Omental fat pad (tissue), 3 donors: ENCODE measurements at regions not wholly inside any gene's neighbourhood (a gene's known extent, or its start where the extent isn't known, plus 50 kb on each side); places are given as distances from the start of the nearest gene placed in this dataset.

ENCODE experiments used
- ATAC-seq: fragments of 150-250 bp; one replicate; pipeline ENCODE4 v1.9.1; 2016; ENCODE audit warnings: mild to moderate bottlenecking, moderate library complexity; ENCODE audit not compliant: low FRiP score
- DNase-seq: peaks from one replicate; pipeline ENCODE4 v3.0.0-alpha.2; 2019; ENCODE audit warnings: low spot score
- TF ChIP-seq, protein P1 (sequence below), 3 donors: fragments of 450-650 bp; IDR thresholded peaks; one replicate each; pipeline ENCODE4 v1.5.1; 2016 to 2017; ENCODE audit warnings: antibody characterized with exemption in 3 of 3, mild to moderate bottlenecking in 3 of 3, moderate library complexity in 2 of 3

- TF ChIP-seq, protein P1, sequence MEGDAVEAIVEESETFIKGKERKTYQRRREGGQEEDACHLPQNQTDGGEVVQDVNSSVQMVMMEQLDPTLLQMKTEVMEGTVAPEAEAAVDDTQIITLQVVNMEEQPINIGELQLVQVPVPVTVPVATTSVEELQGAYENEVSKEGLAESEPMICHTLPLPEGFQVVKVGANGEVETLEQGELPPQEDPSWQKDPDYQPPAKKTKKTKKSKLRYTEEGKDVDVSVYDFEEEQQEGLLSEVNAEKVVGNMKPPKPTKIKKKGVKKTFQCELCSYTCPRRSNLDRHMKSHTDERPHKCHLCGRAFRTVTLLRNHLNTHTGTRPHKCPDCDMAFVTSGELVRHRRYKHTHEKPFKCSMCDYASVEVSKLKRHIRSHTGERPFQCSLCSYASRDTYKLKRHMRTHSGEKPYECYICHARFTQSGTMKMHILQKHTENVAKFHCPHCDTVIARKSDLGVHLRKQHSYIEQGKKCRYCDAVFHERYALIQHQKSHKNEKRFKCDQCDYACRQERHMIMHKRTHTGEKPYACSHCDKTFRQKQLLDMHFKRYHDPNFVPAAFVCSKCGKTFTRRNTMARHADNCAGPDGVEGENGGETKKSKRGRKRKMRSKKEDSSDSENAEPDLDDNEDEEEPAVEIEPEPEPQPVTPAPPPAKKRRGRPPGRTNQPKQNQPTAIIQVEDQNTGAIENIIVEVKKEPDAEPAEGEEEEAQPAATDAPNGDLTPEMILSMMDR (IDR thresholded peaks at IDR 0.05), result no peak
- no peak for DNase-seq
- no peak for ATAC-seq
These were observed 100.0 kb upstream of the DTNA start for GRCh38 chr18:34609986-34610648.

- TF ChIP-seq, protein P1 (IDR thresholded peaks at IDR 0.05), result no peak
- no peak for ATAC-seq
- DNase-seq, result no peak
These were observed 98.2 kb upstream of the DTNA start for GRCh38 chr18:34611904-34612303.

DNA sequence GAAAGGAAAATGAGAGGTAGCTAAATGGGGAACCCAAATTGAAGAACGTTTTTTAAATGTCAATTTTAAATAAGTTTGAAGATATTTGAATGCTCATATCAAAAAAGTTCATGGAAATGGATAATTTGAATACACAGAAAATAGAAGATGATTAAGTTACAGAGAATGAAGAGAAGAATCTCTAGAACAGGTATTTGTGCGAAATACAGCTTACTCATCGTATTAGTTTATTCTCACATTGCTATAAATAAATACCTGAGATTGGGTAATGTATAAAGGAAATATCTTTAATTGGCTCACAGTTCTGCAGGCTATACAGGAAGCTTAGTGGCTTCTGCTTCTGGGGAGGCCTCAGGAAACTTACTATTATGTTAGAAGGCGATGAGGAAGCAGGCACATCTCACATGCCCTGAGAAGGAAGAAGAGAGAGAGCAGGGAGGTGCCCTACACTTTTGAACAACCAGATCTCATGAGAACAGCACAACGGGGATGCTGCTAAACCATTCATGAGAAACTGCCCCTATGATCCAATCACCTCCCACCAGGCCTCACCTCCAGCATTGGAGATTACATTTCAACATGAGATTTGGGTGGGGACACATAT, 89.7 kb upstream of the DTNA start:
- ATAC-seq (no peak), DNase-seq (no peak)

DNA sequence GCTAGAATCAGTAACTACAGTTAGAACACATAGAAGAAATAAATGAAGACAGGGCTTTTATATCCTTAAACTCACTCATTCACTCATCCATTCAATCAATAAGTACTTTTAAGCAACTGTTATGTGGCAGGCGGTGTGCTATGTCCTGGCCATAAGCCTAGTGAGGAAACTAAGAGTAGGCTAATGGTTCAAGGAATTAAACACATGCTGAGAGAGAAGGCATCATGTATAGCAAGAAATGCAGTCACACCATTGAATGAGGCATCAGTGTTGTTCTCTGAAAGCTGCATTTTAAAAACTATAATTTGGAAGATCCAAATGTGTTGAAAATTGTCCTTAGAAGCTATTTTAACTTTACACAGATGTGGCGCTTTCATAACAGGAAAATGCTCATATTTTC, 86.5 kb upstream of the DTNA start:
- DNase-seq (no peak), ATAC-seq (no peak)
- TF ChIP-seq, protein P1 (IDR thresholded peaks at IDR 0.05), result no peak

More for the DNA sequence above, 89.7 kb upstream of the DTNA start:
- TF ChIP-seq, protein P1 (IDR thresholded peaks at IDR 0.05), result no peak

GRCh38 chr18:34624551-34624950, 85.5 kb upstream of the DTNA start:
- ATAC-seq (no peak), DNase-seq (no peak)
- TF ChIP-seq, protein P1 (IDR thresholded peaks at IDR 0.05), result no peak

DNA sequence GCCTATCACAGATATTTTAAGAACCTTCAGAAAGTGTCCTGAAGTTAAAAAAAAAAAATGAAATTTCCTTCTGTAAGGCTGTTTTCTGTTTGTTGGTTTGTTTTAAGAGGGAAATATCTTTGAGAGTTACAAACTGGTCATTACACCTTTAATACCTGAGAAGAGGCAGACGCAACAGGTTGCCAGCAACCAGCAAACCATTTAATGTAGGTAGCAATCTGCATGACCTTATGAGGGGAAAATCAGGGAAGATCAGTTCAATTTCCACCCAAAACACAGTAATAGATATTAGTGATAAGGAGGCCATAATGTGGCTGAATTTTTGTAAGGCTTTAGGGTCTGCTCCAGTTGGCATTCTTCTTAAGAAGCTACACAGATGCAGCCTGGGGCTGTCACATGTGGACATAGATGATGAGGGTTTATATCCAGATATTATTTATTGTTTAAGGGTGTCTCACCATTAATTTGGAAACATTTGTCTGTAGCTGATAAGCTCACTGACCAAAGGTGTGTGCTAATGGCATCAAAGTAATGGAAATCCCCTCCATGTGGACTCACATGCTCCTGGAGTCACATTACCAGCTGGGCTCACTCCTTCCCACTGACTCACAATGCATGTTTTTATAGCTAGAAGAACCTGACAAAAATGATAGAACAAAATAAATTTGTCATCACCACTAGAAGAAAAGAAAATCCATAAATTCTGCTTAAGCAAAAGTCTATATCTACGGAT, 83.5 kb upstream of the DTNA start:
- ATAC-seq (no peak), DNase-seq (no peak)
- TF ChIP-seq, protein P1 (IDR thresholded peaks at IDR 0.05), result no peak
